Myocyte (in vitro differentiated cells): ENCODE measurements at regions not wholly inside any gene's neighbourhood (a gene's known extent, or its start where the extent isn't known, plus 50 kb on each side); places are given as distances from the start of the nearest gene placed in this dataset.
A peak's percentile ranks its signal among the peaks of the same experiment; 100 is the strongest.
"Not testable (repeated sequence)": the region's sequence is repeated elsewhere in the genome, so short reads cannot be mapped to it uniquely, and the experiment has no call there.

ENCODE experiments used
- DNase-seq: peaks from one replicate; pipeline ENCODE4 v3.0.0-alpha.2; 2012; ENCODE audit warnings: low read depth

GRCh38 chr1:80158266-80158665 is 1151.7 kb upstream of the ADGRL4 start:
- DNase-seq: no peak

- peak; percentile 1 for DNase-seq
Measured at GRCh38 chr1:80155371-80155770, 1148.8 kb upstream of the ADGRL4 start.

GRCh38 chr1:80154176-80154575 is 1147.6 kb upstream of the ADGRL4 start:
- no peak for DNase-seq

- DNase-seq: no peak
Measured at GRCh38 chr1:80153762-80154161, 1147.2 kb upstream of the ADGRL4 start.

GRCh38 chr1:80143361-80143760 is 1136.8 kb upstream of the ADGRL4 start:
- DNase-seq: no peak

- DNase-seq: not testable (repeated sequence)
Measured at GRCh38 chr1:80137946-80138602, 1131.5 kb upstream of the ADGRL4 start.

- no peak for DNase-seq
Measured at GRCh38 chr1:80113168-80114038, 1106.9 kb upstream of the ADGRL4 start.

GRCh38 chr1:80101159-80101558 is 1094.6 kb upstream of the ADGRL4 start:
- no peak for DNase-seq

- no peak for DNase-seq
Measured at GRCh38 chr1:80099713-80100112, 1093.2 kb upstream of the ADGRL4 start.

- no peak for DNase-seq
Measured at GRCh38 chr1:80085067-80085466, 1078.5 kb upstream of the ADGRL4 start.

- no peak for DNase-seq
Measured at GRCh38 chr1:80083892-80084291, 1077.4 kb upstream of the ADGRL4 start.

GRCh38 chr1:80076469-80076868 is 1069.9 kb upstream of the ADGRL4 start:
- no peak for DNase-seq

- DNase-seq: no peak
Measured at GRCh38 chr1:80075351-80075750, 1068.8 kb upstream of the ADGRL4 start.

- DNase-seq: no peak
Measured at GRCh38 chr1:80072563-80072962, 1066.0 kb upstream of the ADGRL4 start.

GRCh38 chr1:80066060-80066459 is 1059.5 kb upstream of the ADGRL4 start:
- no peak for DNase-seq

GRCh38 chr1:80064524-80064923 is 1058.0 kb upstream of the ADGRL4 start:
- DNase-seq: no peak

- DNase-seq: no peak
Measured at GRCh38 chr1:80059940-80060339, 1053.4 kb upstream of the ADGRL4 start.

- DNase-seq: no peak
Measured at GRCh38 chr1:80056179-80056578, 1049.6 kb upstream of the ADGRL4 start.

- DNase-seq: peak; percentile 14
Measured at GRCh38 chr1:80054129-80054528, 1047.6 kb upstream of the ADGRL4 start.

GRCh38 chr1:80053613-80054012 is 1047.1 kb upstream of the ADGRL4 start:
- no peak for DNase-seq

GRCh38 chr1:80050523-80050922 is 1044.0 kb upstream of the ADGRL4 start:
- no peak for DNase-seq

GRCh38 chr1:80050085-80050484 is 1043.6 kb upstream of the ADGRL4 start:
- DNase-seq: no peak

- no peak for DNase-seq
Measured at GRCh38 chr1:80048716-80049115, 1042.2 kb upstream of the ADGRL4 start.
